GM10266 (cell line): ENCODE measurements at regions not wholly inside any gene's neighbourhood (a gene's known extent, or its start where the extent isn't known, plus 50 kb on each side); places are given as distances from the start of the nearest gene placed in this dataset.

Experiments
- DNase-seq: peaks from one replicate; pipeline ENCODE4 v3.0.0; 2012; ENCODE audit errors: extremely low spot score
- CTCF ChIP-seq: IDR thresholded peaks from 2 replicates; pipeline ENCODE4 v1.5.1; 2012; ENCODE audit warnings: mild to moderate bottlenecking, low read depth; ENCODE audit not compliant: control insufficient read depth, insufficient read depth; ENCODE audit errors: missing control alignments

GRCh38 chr14:51507511-51507905 is 144.2 kb upstream of the FRMD6 start:
- no peak for TF ChIP-seq CTCF
- no peak for DNase-seq

- no peak for TF ChIP-seq CTCF
- DNase-seq: no peak
Measured at GRCh38 chr14:51507906-51508511, 143.7 kb upstream of the FRMD6 start.

- no peak for TF ChIP-seq CTCF
Measured at GRCh38 chr14:51511265-51511664, 140.4 kb upstream of the FRMD6 start.

GRCh38 chr14:51512316-51512715 is 139.4 kb upstream of the FRMD6 start:
- no peak for DNase-seq
- TF ChIP-seq CTCF: no peak

More at GRCh38 chr14:51511265-51511664, 140.4 kb upstream of the FRMD6 start:
- no peak for DNase-seq

- no peak for DNase-seq
Measured at GRCh38 chr14:51513281-51513680, 138.4 kb upstream of the FRMD6 start.

GRCh38 chr14:51513933-51514332 is 137.8 kb upstream of the FRMD6 start:
- no peak for TF ChIP-seq CTCF
- DNase-seq: no peak

More at GRCh38 chr14:51513281-51513680, 138.4 kb upstream of the FRMD6 start:
- TF ChIP-seq CTCF: no peak

- no peak for TF ChIP-seq CTCF
- DNase-seq: no peak
Measured at GRCh38 chr14:51515611-51516010, 136.1 kb upstream of the FRMD6 start.
